Activated CD4-positive, alpha-beta T cell treated with anti-CD3 and anti-CD28 coated beads for 48 hours (primary cell): ENCODE measurements at regions not wholly inside any gene's neighbourhood (a gene's known extent, or its start where the extent isn't known, plus 50 kb on each side); places are given as distances from the start of the nearest gene placed in this dataset.
A peak's percentile ranks its signal among the peaks of the same experiment; 100 is the strongest.
"Not testable (repeated sequence)": the region's sequence is repeated elsewhere in the genome, so short reads cannot be mapped to it uniquely, and the experiment has no call there.

Source experiments
- DNase-seq: peaks from one replicate; pipeline ENCODE4 v3.0.0-alpha.2; 2020

DNA sequence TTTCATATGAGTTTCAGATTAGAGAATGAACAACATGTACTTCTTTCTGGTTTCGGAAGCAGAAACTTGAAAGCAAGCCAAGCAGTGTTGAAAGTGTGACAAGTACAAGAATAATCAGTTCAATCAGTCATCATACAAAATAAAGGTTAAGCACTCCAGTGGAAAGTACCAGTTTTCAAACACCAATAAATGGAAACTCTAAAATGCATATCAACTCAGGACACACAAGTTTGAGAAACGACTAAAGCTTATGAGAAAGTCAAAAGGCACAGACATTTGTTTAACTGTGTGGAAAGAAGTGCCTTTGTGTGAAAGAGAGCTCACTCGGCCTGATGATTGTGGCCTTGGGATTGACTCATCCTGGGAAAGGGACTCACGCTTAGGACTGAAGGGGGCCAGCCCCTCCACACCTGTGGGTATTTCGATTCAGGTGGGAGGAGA is 60.6 kb upstream of the AKR1C1 start:
- peak; percentile 46 for DNase-seq

GRCh38 chr10:4903126-4903525 is 60.1 kb upstream of the AKR1C1 start:
- not testable (repeated sequence) for DNase-seq

DNA sequence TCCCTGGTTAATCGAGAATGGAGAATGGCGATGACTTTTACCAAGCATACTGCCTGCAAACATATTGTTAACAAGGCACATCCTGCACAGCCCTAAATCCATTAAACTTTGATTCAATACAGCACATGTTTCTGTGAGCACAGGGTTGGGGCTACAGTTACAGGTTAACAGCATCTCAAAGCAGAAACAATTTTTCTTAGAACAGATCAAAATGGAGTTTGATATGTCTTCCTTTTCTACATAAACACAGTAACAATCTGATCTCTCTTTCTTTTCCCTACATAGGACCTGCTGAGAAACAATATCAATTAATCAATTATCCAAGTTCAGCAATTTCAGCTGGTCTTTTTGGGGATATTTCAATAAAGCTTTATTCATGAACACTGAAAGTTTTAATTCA is 59.5 kb upstream of the AKR1C1 start:
- DNase-seq = not testable (repeated sequence)

- DNase-seq = no peak
Measured at GRCh38 chr10:4909118-4909517, 54.1 kb upstream of the AKR1C1 start.
